Vagina (tissue), 2 donors: ENCODE measurements at regions not wholly inside any gene's neighbourhood (a gene's known extent, or its start where the extent isn't known, plus 50 kb on each side); places are given as distances from the start of the nearest gene placed in this dataset.

Experiments
- POLR2A ChIP-seq, 2 donors: fragments of 450-650 bp; IDR thresholded peaks; one replicate each; pipeline ENCODE4 v1.6.1; 2017; ENCODE audit warnings: antibody characterized with exemption in 2 of 2, mild to moderate bottlenecking in 2 of 2, moderate library complexity in 2 of 2
- POLR2AphosphoS5 ChIP-seq, 2 donors: sonication (generic); formaldehyde crosslinking; IDR thresholded peaks; one replicate each; pipeline ENCODE4 v1.9.0; 2017; ENCODE audit warnings: antibody characterized with exemption in 2 of 2, mild to moderate bottlenecking in 2 of 2, low read depth in 1 of 2; ENCODE audit not compliant: insufficient read depth in 1 of 2
- TF ChIP-seq, protein P1 (sequence below), 3 experiments: fragments of 450-650 bp in 2 of 3; fragments of 200-600 bp in 1 of 3; sonication (generic) in 1 of 3; IDR thresholded peaks; one replicate each; pipeline ENCODE4 v1.5.1; 2017 to 2019; ENCODE audit warnings: antibody characterized with exemption in 3 of 3, mild to moderate bottlenecking in 2 of 3, moderate library complexity in 2 of 3

DNA sequence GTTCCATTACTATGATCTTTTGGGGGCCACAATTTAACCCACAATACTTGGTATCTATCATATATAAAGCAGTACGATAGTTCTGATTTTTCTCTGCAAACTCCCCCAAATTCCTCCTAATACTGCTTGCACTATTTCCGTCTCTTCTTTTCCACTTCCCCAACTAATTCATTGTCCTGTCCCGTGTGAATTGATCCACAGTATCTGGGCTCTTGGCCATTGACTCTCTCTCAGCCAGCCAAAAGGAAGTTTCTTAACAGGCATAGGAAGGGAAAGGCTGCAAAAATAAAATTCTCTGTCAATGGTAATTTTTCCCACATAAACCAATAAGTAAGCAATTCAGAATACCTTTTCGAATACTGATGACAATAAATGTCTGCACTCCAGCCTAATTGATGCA is 91.7 kb upstream of the DSCAM start:
- TF ChIP-seq, protein P1, sequence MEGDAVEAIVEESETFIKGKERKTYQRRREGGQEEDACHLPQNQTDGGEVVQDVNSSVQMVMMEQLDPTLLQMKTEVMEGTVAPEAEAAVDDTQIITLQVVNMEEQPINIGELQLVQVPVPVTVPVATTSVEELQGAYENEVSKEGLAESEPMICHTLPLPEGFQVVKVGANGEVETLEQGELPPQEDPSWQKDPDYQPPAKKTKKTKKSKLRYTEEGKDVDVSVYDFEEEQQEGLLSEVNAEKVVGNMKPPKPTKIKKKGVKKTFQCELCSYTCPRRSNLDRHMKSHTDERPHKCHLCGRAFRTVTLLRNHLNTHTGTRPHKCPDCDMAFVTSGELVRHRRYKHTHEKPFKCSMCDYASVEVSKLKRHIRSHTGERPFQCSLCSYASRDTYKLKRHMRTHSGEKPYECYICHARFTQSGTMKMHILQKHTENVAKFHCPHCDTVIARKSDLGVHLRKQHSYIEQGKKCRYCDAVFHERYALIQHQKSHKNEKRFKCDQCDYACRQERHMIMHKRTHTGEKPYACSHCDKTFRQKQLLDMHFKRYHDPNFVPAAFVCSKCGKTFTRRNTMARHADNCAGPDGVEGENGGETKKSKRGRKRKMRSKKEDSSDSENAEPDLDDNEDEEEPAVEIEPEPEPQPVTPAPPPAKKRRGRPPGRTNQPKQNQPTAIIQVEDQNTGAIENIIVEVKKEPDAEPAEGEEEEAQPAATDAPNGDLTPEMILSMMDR (IDR thresholded peaks at IDR 0.05): no peak
- TF ChIP-seq POLR2A (IDR thresholded peaks at IDR 0.05) (no peak), POLR2AphosphoS5 (IDR thresholded peaks at IDR 0.05; ENCODE audit: insufficient read depth in 1 of 2, low read depth in 1 of 2) (no peak)
